ENCODE measurements at regions not wholly inside any gene's neighbourhood (a gene's known extent, or its start where the extent isn't known, plus 50 kb on each side); places are given as distances from the start of the nearest gene placed in this dataset.

DNA sequence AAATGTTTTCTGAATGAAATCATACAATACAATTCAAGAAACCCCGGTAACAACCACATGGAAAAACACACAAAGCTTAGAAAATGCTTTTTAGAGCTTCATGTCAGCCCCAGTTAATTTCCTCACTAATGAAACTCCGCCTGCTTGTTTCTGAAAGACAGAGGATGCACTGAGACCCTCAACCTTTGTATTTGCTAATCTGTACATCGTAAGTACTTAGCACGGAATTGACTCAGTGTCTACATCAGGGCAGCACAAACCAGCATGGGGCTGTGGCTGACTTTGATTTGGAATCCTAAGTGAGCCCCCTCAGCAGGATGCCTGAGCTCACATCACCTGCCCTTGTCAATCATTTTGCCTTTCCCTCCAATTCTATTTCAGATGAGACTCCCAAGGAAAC is 499.1 kb upstream of the MPDZ start:
- H3K27ac ChIP-seq: no peak overlapping the region
- H3K36me3 Mint-ChIP-seq: no peaks in the 10 kb centered on the region
- no peak overlapping the region for H2AFZ ChIP-seq (replicated peaks)
- TF ChIP-seq, protein P1, sequence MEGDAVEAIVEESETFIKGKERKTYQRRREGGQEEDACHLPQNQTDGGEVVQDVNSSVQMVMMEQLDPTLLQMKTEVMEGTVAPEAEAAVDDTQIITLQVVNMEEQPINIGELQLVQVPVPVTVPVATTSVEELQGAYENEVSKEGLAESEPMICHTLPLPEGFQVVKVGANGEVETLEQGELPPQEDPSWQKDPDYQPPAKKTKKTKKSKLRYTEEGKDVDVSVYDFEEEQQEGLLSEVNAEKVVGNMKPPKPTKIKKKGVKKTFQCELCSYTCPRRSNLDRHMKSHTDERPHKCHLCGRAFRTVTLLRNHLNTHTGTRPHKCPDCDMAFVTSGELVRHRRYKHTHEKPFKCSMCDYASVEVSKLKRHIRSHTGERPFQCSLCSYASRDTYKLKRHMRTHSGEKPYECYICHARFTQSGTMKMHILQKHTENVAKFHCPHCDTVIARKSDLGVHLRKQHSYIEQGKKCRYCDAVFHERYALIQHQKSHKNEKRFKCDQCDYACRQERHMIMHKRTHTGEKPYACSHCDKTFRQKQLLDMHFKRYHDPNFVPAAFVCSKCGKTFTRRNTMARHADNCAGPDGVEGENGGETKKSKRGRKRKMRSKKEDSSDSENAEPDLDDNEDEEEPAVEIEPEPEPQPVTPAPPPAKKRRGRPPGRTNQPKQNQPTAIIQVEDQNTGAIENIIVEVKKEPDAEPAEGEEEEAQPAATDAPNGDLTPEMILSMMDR (IDR thresholded peaks at IDR 0.05): no peak
- peaks cover 4% of the 10 kb centered on the region for H3K27me3 Mint-ChIP-seq (ENCODE audit: insufficient read depth, low read depth)
- H3K4me1 ChIP-seq: peaks cover 11% of the 10 kb centered on the region
- peaks cover 7% of the 10 kb centered on the region for H3K9me3 Mint-ChIP-seq
- H3K27me3 ChIP-seq: no peaks in the 10 kb centered on the region
- peak overlapping the region; percentile 13 for H3K4me3 Mint-ChIP-seq
- H3F3A ChIP-seq (ENCODE audit: low read depth): no peaks in the 10 kb centered on the region
- DNase-seq (ENCODE audit: low spot score): peak; percentile 63
- no peaks in the 10 kb centered on the region for H3K36me3 ChIP-seq
- no peak overlapping the region for H3K9ac ChIP-seq
- H3K4me3 ChIP-seq: no peak overlapping the region
- H4K20me1 ChIP-seq (ENCODE audit: low read depth): no peaks in the 10 kb centered on the region
- no peaks in the 10 kb centered on the region for H3K9me3 ChIP-seq (ENCODE audit: low read depth)
- peak overlapping the region; percentile 11 for H3K4me2 ChIP-seq
- no peaks in the 10 kb centered on the region for H3K79me2 ChIP-seq (ENCODE audit: low read depth)
- peaks cover 23% of the 10 kb centered on the region for H3K4me1 Mint-ChIP-seq
- H3K27ac Mint-ChIP-seq: no peak overlapping the region

DNA sequence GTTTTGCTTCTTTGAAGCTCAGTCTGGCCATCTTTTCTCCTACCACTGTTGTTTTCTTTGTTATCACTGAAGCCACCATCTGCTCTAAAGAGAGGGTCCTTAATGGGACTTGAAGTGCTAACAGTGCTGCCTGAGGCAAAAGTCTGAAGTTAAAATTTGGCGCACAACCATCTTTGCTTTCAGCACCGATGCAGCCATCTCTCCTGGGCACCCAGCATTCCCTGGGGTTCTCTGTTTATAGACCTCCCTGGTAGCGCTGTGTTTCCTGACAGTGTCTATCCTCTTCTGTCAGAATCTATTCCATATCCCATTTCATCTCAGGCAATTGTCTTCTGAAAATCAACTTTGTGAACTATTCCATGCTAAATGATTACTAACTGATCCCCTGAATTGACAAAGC is 491.5 kb upstream of the MPDZ start:
- H3K9me3 ChIP-seq (ENCODE audit: low read depth): no peaks in the 10 kb centered on the region
- H3F3A ChIP-seq (ENCODE audit: low read depth): no peaks in the 10 kb centered on the region
- Mint-ChIP-seq H3K4me1 (no peaks in the 10 kb centered on the region), H3K36me3 (no peaks in the 10 kb centered on the region), H3K4me3 (no peak overlapping the region), H3K27me3 (ENCODE audit: insufficient read depth, low read depth) (peaks cover 6% of the 10 kb centered on the region), H3K9me3 (no peaks in the 10 kb centered on the region), H3K27ac (no peak overlapping the region)
- no peaks in the 10 kb centered on the region for H3K4me1 ChIP-seq
- no peaks in the 10 kb centered on the region for H3K36me3 ChIP-seq
- H3K4me3 ChIP-seq: no peak overlapping the region
- TF ChIP-seq EZH2 (IDR thresholded peaks at IDR 0.05): no peak
- TF ChIP-seq, protein P1 (IDR thresholded peaks at IDR 0.05): no peak
- no peak for TF ChIP-seq EZH2phosphoT487 (IDR thresholded peaks at IDR 0.05)
- H3K4me2 ChIP-seq: no peak overlapping the region
- no peaks in the 10 kb centered on the region for H4K20me1 ChIP-seq (ENCODE audit: low read depth)
- DNase-seq (ENCODE audit: low spot score): no peak
- H3K79me2 ChIP-seq (ENCODE audit: low read depth): no peaks in the 10 kb centered on the region
- no peak overlapping the region for H3K9ac ChIP-seq
- H3K27ac ChIP-seq: no peak overlapping the region
- peak overlapping the region; percentile 72 for H2AFZ ChIP-seq (replicated peaks)
- H3K27me3 ChIP-seq: no peaks in the 10 kb centered on the region

DNA sequence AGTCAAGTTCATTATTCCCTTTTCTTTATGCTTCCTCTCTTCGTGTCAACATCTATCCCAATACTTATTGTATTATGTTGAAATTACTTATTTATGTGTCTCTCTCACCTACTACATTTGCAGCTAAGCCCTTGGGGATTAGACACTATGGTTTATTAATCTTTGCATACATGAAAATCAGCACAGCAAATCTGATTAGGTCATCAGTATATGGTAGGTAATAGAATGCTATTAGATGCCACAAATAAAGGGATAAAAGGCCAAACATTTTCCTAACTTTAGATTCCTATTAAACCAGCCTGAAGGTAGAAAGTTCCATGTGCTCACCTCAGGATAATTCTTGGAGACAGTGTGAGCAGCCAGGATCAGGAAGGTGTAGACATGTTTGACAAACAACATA is 490.1 kb upstream of the MPDZ start:
- no peaks in the 10 kb centered on the region for H3K9me3 ChIP-seq (ENCODE audit: low read depth)
- H2AFZ ChIP-seq (replicated peaks): no peak overlapping the region
- H3K27me3 ChIP-seq: no peaks in the 10 kb centered on the region
- no peaks in the 10 kb centered on the region for H3F3A ChIP-seq (ENCODE audit: low read depth)
- H3K79me2 ChIP-seq (ENCODE audit: low read depth): no peaks in the 10 kb centered on the region
- H3K4me3 ChIP-seq: no peak overlapping the region
- Mint-ChIP-seq H3K36me3 (no peaks in the 10 kb centered on the region), H3K9me3 (no peaks in the 10 kb centered on the region), H3K27ac (no peak overlapping the region), H3K4me1 (no peaks in the 10 kb centered on the region), H3K4me3 (no peak overlapping the region), H3K27me3 (ENCODE audit: insufficient read depth, low read depth) (peaks cover 6% of the 10 kb centered on the region)
- TF ChIP-seq, protein P1 (IDR thresholded peaks at IDR 0.05): no peak
- TF ChIP-seq EZH2phosphoT487 (IDR thresholded peaks at IDR 0.05) (no peak), EZH2 (IDR thresholded peaks at IDR 0.05) (no peak)
- H3K4me2 ChIP-seq: no peak overlapping the region
- H3K27ac ChIP-seq: no peak overlapping the region
- H3K36me3 ChIP-seq: no peaks in the 10 kb centered on the region
- H3K9ac ChIP-seq: no peak overlapping the region
- H4K20me1 ChIP-seq (ENCODE audit: low read depth): no peaks in the 10 kb centered on the region
- H3K4me1 ChIP-seq: no peaks in the 10 kb centered on the region
- no peak for DNase-seq (ENCODE audit: low spot score)

DNA sequence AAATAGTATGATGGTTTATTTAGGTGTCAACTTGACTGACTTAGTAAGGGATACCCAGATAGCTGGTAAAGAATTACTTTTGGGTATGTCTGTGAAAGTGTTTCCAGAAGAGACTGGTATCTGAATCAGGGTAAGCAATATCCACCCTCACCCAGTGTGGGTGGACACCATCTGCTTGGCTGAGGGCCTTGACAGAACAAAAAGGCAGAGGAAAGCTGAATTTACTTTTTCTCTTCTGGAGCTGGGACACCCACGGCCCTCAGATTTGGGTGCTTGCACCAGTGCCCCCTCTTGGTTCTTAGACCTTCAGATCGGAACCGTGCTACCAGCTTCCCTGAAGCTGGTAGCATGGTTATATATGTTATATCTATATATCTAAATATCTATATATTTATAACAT is 489.5 kb upstream of the MPDZ start:
- no peak for DNase-seq (ENCODE audit: low spot score)
- Histone ChIP-seq H3F3A (ENCODE audit: low read depth) (no peaks in the 10 kb centered on the region), H3K4me3 (no peak overlapping the region), H3K27me3 (no peaks in the 10 kb centered on the region), H3K27ac (no peak overlapping the region), H3K36me3 (no peaks in the 10 kb centered on the region), H3K4me1 (no peaks in the 10 kb centered on the region), H3K9me3 (ENCODE audit: low read depth) (no peaks in the 10 kb centered on the region), H4K20me1 (ENCODE audit: low read depth) (no peaks in the 10 kb centered on the region), H3K4me2 (no peak overlapping the region), H2AFZ (replicated peaks) (no peak overlapping the region), H3K9ac (no peak overlapping the region), H3K79me2 (ENCODE audit: low read depth) (no peaks in the 10 kb centered on the region)
- TF ChIP-seq, protein P1 (IDR thresholded peaks at IDR 0.05): no peak
- TF ChIP-seq EZH2 (IDR thresholded peaks at IDR 0.05): no peak
- TF ChIP-seq EZH2phosphoT487 (IDR thresholded peaks at IDR 0.05): no peak
- H3K27ac Mint-ChIP-seq: no peak overlapping the region
- H3K4me3 Mint-ChIP-seq: no peak overlapping the region
- H3K4me1 Mint-ChIP-seq: no peaks in the 10 kb centered on the region
- H3K36me3 Mint-ChIP-seq: no peaks in the 10 kb centered on the region
- peaks cover 6% of the 10 kb centered on the region for H3K27me3 Mint-ChIP-seq (ENCODE audit: insufficient read depth, low read depth)
- H3K9me3 Mint-ChIP-seq: no peaks in the 10 kb centered on the region
